HEK293 (cell line): ENCODE measurements at regions not wholly inside any gene's neighbourhood (a gene's known extent, or its start where the extent isn't known, plus 50 kb on each side); places are given as distances from the start of the nearest gene placed in this dataset.

Source experiments
- IKZF3 ChIP-seq: fragments of 450-650 bp; IDR thresholded peaks from 2 replicates; pipeline ENCODE4 v1.5.0; 2018; ENCODE audit warnings: missing biosample characterization, mild to moderate bottlenecking, missing genetic modification characterization, moderate library complexity
- RBAK ChIP-seq: fragments of 450-650 bp; formaldehyde crosslinking; IDR thresholded peaks from 2 replicates; pipeline ENCODE4 v1.5.1; 2016; ENCODE audit warnings: missing biosample characterization, missing genetic modification characterization
- TCF7L2 ChIP-seq: IDR thresholded peaks from 2 replicates; pipeline ENCODE4 v1.6.1; 2011; ENCODE audit warnings: low read depth, mild to moderate bottlenecking, inconsistent platforms, low read length, moderate library complexity, borderline replicate concordance
- ZNF175 ChIP-seq: fragments of 450-650 bp; formaldehyde crosslinking; IDR thresholded peaks from 2 replicates; pipeline ENCODE4 v1.5.1; 2016; ENCODE audit warnings: missing biosample characterization, missing genetic modification characterization
- ZNF23 ChIP-seq: fragments of 450-650 bp; formaldehyde crosslinking; IDR thresholded peaks from 2 replicates; pipeline ENCODE4 v1.5.1; 2016; ENCODE audit warnings: missing biosample characterization, missing genetic modification characterization, borderline replicate concordance
- ZNF416 ChIP-seq: fragments of 450-650 bp; formaldehyde crosslinking; IDR thresholded peaks from 2 replicates; pipeline ENCODE4 v1.5.1; 2016; ENCODE audit warnings: missing biosample characterization, missing genetic modification characterization
- ZNF639 ChIP-seq: fragments of 450-650 bp; formaldehyde crosslinking; IDR thresholded peaks from 2 replicates; pipeline ENCODE4 v1.5.1; 2016; ENCODE audit warnings: missing biosample characterization, missing genetic modification characterization
- TF ChIP-seq, protein P1 (sequence below): fragments of 450-650 bp; formaldehyde crosslinking; IDR thresholded peaks from 2 replicates; pipeline ENCODE4 v1.5.1; 2016; ENCODE audit warnings: missing biosample characterization, missing genetic modification characterization

DNA sequence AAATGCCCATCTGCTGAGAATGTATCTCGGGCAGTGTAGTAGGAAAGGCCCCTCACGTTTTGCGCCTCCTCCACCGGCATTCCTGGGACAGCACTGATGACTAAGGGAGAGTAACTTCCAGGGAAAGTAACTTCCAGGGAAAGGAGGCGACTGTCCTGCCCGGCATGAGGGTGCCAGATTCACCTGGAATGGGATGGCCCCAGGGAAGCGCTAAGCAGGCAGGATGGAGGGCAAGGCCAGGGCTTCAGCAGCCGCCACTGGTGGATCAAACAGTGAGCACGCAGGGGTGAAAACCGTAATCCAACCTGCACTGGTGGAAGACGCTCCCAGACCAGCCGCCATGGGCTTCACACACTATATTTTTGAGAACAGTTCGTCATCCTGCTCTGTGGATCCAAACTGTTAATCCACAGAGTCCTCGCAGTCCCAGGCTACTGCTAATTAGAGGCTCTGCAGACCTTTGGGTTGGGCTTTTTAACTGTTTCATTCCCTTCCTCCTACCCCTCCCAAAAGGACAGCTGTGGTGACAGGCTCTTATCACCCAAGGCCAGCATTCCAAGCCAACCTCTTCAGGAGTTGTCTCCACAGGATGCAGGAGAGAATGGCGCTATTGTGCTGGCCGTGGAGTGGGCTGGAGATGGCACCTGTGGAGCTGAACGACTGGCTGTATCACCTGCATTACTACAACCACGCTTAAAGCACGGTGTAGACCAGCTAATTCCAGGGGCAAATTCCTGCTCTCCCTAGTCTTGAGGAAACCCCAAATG is 178.9 kb downstream of the DLL1 start:
- TF ChIP-seq TCF7L2 (no peak), ZNF639 (tag by site-specific recombination) (no peak), RBAK (no peak), ZNF23 (tag by site-specific recombination) (no peak), ZNF175 (no peak), ZNF416 (tag by site-specific recombination) (no peak), IKZF3 (tag by site-specific recombination) (no peak)
- TF ChIP-seq, protein P1, sequence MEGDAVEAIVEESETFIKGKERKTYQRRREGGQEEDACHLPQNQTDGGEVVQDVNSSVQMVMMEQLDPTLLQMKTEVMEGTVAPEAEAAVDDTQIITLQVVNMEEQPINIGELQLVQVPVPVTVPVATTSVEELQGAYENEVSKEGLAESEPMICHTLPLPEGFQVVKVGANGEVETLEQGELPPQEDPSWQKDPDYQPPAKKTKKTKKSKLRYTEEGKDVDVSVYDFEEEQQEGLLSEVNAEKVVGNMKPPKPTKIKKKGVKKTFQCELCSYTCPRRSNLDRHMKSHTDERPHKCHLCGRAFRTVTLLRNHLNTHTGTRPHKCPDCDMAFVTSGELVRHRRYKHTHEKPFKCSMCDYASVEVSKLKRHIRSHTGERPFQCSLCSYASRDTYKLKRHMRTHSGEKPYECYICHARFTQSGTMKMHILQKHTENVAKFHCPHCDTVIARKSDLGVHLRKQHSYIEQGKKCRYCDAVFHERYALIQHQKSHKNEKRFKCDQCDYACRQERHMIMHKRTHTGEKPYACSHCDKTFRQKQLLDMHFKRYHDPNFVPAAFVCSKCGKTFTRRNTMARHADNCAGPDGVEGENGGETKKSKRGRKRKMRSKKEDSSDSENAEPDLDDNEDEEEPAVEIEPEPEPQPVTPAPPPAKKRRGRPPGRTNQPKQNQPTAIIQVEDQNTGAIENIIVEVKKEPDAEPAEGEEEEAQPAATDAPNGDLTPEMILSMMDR (tag by site-specific recombination), result no peak
